Nucleus accumbens (tissue), 56 donors: ENCODE measurements at regions not wholly inside any gene's neighbourhood (a gene's known extent, or its start where the extent isn't known, plus 50 kb on each side); places are given as distances from the start of the nearest gene placed in this dataset.

ENCODE experiments used
- DNase-seq, 56 donors: peaks; one replicate each; lab custom pipeline; 2025; lab: John Stamatoyannopoulos, UW

DNA sequence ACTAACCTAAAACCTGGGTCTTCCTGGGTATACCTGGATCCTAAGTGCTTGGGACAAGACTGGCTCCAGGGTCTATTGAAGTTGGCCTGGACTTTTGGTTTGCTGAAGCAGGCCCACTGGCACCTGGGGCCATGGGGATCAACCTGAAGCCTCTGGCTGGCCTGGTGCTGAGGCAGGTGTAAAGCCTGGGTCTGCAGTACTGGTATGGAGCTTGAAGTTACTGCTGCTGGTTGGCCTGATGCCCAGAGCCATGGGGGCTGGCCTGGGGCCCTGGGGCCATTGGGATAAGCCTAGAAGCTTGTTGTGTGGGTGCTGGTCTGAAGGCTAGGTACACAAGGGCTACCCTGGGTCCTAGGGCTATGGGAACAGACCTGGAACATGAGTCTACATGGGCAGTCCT, 743.2 kb upstream of the GRIA3 start:
- DNase-seq: no peak

DNA sequence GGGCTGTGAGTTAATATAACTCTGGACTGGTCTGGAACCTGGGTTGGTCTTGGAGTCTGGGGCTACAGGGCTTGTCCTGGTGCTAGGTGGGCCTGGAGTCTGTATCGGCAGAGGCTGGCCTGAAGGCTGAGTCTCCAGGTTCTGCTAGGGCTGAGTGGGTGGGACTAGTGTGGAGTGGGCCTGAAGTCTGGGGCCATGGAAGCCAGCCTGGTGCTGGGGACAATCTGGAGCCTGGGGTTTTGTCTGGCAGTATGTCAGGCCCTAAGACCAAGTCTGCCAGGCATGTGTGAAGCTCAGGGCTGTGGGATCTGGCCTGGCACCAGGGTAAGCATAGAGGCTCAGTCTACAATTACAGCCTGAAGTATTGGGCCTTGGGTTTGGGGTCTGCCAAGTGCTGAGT, 742.6 kb upstream of the GRIA3 start:
- no peak for DNase-seq

DNA sequence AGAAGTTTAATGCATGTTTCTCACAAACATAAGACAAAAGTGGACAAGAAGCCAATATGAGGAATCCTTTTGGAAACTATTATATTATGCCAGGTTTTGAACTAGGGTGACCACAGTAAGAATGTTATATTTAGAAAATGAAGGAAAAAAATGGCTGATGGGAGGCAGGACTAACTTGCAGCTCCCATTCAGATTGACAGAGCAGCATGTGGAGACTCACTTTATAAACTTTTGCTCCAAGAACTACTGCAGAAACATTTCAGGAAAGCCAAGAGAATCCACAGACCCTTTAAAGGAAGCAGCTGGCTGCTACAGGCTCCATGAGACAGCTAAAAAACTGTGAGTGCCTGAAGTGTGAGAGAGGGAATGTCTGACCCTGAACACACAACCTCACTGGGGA, 738.6 kb upstream of the GRIA3 start:
- DNase-seq: no peak

DNA sequence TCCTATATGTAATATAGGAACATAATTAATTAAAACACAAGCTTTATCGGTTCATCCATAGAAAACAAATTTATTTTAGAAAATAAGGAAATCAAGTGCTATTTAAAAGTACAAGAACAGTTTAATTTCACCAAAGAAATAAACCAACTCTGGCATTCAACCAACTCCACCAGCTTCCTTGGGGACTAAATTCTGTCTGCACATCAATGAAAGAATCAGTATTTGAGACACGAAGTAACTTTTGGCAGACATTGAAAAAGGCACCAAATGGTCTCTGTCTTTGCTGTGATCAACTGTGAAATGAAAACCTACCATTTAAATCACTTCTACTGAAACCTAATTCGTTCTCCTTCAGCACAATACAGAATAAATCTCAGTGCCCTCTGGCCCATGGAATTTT, 719.7 kb upstream of the GRIA3 start:
- DNase-seq: no peak

DNA sequence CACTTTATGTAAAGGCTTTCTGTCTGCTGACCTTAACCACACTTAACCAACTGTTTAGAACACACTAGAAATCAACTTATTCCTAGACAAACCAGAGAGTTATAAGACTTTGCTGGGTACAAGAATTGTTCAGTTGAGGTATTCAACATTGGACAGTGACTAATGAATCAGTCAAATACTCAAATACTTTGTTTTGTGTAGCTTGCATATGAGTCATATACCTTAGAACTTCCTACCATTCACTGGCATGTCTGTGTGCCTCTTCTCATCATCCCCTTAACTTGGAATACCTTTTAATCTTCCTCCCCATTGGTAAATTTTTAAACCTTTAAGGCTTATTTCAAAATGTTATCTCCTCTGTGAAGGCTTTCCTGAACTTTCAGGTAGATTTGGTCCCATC, 708.8 kb upstream of the GRIA3 start:
- DNase-seq: no peak

DNA sequence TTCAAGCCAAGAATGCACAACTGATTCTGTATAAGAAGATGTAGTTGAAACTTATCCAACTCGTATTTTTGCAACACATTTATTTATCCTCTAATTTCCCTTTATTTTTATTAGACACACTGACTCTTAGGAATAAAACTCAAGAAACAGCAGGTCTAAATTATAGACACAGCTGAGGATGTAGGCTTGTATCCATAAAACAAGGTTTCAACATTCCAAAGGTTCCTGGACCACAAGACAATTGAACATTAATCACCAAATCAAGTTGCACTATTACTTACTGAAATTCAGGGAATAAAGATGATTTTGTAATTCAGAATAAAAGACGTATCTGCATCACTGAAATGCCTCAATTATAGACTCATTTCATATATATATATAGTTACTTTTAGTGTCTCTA, 683.5 kb upstream of the GRIA3 start:
- no peak for DNase-seq

DNA sequence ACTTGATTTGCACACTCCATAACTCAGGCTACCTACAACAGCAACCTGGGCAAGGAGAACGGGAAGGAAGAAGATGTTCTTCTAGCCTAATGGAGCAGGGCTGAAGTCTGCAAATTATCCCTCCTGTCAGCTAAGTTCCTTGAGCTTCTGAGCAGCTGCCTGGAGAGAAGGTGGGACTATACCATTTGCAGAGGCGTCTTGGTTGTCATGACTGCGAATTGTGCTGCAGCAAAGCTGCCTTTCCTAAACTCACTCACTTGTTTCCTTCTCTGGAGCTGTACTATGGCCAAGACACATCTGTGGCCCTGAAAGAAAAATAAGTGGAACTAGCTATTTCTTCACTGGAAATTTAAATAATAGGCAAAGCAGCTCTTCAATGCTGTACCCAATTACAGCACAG, 682.4 kb upstream of the GRIA3 start:
- DNase-seq: peak in 1 of 56 donors; percentile 3

DNA sequence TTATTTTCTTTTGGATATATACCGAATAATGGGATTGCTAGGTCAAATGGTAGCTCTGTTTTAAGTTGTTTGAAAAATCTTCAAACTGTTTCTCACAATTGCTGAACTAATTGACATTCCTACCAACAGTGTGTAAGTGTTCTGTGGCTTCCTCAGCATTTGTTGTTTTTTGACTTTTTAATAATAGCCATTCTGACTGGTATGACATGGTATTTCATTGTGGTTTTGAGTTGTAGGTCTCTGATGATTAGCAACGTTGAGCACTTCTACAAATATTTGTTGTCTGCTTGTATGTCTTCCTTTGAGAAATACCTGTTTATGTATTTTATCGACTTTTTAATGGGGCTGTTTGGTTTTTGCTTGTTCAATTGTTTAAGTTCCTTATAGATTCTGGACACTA, 680.1 kb upstream of the GRIA3 start:
- no peak for DNase-seq

DNA sequence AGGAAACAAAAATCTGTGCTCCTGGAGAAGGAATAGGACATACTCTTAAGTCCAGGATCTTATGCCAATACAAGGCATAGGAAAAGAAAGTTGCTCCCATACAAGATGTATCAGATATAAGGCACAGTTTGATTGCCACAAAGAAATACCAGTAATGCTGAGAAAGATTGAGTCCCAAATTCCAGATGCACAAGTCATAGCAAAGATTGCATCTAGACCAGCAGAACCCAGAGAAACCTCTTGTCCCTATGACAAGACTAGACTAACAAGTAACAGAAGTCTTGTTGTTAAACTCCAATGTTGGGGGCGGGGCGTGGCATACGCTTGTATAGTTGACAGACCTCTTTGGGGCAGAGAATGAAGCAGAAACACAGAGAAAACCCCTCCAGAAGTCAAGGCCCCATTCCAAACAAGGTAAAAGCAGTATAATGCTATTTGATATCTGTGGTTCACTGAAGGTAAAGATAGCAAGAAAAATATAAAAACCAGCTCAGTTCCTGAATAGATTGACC, 671.5 kb upstream of the GRIA3 start:
- no peak for DNase-seq

DNA sequence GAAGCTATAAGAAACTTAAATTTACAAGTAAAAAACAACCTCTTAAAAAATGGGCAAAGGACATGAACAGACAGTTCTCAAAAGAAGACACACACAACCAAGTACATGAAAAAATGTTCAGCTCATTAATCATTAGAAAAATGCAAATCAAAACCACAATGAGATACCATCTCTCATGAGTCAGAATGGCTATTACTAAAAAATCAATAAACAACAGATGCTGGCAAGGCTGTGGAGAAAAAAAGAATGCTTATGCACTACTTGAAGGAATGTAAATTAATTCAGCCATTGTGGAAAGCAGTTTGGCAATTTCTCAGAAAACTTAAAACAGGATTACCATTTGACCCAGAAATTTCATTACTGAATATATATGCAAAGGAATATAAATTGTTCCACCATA, 666.3 kb upstream of the GRIA3 start:
- no peak for DNase-seq

DNA sequence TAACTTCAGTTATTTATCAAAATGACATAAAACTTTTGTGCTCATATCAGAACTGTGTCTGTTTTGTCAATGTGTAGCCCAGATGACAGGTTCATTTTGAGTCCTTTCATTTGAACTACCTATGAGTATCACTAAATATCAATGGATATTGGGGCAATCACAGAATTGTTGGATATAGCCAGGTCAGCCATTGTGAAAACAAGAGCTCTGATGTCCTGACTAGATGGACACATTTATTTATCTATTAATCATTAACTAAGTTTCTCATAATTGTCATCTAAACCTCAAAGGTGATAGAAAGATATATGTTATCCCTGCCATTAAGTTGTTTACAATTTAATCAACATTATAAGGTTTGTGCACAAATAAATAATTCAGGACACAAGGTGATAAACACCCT, 638.3 kb upstream of the GRIA3 start:
- DNase-seq: no peak

DNA sequence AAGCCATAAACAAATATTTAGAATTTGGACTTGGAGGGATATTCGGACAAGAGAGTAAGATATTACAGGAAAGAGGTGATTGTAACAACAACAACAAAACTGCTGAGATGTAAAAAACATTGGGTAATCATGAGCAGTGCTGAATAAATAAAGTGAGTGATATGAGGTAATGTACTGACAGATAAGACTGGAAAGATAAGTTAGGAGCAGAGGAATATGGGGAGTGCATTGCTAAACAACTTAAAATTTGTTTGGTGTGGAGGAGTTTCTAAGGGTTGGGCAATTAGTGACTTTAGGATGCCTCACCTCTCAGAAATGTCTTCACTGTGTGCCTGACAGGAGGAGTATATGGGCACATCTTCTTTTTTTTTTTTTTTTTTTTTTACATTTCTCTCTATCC, 637.8 kb upstream of the GRIA3 start:
- DNase-seq: no peak

DNA sequence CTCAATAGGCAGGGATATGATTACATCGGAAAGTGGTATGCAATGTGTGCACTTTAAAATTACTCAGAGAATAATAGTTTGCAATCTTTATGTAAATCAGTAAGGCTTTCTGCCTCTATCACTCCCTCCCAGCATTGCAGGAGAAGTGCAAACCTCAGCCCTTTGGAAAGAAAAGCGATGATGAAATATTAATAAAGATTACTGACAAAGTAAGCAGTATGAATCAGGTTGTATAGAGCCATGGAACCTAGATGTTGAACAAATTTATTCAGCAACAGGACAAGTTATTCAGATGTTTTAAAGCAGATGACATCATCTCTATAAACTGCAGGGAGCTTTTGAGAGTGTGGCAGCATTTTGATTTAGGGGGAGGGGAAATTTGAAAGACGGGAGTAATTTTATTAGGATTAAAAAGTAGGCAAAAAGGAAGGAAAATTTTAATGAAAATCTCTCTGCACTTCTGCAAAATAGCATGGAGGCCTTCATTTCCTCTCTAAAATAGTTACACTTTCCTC, 631.7 kb upstream of the GRIA3 start:
- no peak for DNase-seq

DNA sequence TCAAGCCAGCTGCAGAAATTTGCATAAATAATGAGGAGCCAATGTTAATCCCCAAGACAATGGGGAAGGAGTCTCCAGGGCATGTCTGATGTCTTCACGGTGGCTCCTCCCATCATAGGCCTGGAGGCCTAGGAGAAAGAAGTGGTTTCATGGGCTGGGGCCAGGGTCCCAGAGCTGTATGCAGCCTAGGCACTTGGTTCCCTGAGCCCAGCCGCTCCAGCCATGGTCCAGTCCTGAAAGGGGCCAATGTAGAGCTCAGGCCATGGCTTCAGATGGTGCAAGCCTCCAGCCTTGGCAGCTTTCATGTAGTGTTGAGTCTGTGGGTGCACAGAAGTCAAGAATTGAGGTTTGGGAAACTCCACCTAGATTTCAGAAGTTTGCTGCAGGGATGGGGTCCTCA, 628.2 kb upstream of the GRIA3 start:
- no peak for DNase-seq

DNA sequence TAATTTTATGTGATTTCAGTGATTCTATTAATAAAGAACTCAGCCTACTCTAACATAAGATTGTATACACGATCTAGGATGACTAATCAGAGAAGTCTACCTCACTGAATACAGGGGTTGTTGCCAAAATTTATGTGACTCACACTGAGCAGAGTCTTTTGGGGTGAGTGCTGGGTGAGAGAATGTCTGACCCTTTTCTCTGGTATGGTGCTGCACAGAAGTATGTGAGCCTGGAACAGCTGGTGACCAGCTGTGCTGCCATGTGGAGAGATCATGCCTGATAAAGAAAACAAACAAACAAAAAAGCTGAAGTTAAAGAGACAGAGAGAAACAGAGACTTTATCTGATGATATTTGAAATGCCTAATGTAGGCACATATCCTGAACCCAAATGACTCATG, 618.1 kb upstream of the GRIA3 start:
- DNase-seq: no peak

DNA sequence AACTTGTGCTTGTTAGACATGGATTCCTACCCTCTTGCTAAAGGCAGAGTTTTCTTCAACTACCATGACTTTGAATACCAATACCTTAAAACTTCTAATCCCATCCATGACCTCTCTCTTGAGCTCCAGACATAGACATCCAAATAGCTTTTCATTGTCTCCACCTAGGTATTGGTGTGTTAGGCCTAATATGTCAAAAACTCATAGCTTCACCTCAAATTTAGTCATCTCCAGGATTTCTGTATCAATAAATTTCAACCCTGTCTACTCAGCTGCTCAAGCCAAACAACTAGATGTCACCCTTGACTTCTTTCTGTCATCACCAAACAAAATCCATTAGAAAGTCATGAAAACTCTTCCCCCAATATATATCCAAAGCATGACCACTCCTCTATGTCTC, 617.7 kb upstream of the GRIA3 start:
- DNase-seq: no peak

DNA sequence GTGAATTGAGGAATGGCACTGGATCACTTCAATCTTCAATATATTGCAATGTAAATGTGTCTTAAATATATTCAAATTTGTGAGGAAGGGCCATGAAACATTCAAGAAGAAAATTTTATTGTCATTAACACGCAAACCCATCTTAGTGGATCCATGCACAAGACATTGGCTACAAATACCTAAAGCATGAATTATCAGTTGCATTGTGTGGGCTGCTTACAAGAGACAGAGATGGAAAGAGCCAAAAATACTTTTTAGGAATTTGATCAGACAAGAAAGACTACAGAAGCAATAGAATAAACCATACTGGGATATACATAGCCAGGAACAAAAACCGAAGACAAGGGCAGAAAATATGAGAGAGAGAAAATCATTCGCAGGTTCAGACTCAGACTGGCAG, 616.2 kb upstream of the GRIA3 start:
- no peak for DNase-seq

DNA sequence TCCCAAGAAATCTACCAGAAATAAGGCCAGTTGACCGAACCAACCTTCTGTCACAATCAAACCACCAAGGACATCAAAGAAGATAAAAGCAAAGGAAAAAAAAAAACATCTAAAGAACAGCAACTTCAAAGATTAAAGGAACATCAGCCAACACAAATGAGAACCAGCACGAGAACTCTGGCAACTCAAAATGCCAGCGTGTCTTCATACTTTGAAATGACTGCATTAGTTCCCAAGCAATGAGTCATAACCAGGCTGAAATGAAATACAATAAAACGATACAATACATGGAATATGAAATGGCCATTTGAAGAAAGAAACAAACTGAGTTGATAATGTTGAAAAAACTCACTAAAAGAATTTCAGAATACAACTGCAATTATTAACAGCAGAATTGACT, 611.6 kb upstream of the GRIA3 start:
- no peak for DNase-seq

DNA sequence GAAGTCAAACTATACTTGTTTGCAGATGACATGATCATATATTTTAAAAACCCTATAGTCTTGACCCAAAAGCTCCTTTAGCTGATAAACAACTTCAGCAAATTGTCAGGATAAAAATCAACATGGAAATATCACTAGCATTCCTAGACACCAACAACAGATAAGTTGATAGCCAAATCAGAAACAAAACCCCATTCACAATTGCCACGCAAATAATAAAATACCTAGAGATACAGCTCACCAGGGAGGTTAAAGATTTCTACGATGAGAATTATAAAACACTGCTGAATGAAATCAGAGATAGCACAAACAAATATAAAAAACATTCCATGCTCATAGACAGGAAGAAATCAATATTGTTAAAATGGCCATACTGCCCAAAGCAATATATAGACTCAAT, 605.0 kb upstream of the GRIA3 start:
- no peak for DNase-seq

DNA sequence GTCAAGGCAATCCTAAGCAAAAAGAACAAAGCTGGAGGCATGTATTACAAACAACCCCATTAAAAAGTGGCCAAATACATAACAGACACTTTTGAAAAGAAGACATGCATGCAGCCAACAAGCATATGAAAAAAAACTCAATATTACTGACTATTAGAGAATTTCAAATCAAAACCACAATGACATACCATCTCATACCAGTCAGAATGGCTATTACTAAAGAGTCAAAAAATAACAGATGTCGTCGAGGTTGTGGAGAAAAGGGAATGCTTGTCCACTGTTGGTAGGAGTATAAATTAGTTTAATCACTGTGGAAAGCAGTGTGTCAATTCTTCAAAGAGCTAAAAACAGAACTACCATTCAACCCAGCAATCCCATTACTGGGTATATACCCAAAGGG, 604.6 kb upstream of the GRIA3 start:
- no peak for DNase-seq

DNA sequence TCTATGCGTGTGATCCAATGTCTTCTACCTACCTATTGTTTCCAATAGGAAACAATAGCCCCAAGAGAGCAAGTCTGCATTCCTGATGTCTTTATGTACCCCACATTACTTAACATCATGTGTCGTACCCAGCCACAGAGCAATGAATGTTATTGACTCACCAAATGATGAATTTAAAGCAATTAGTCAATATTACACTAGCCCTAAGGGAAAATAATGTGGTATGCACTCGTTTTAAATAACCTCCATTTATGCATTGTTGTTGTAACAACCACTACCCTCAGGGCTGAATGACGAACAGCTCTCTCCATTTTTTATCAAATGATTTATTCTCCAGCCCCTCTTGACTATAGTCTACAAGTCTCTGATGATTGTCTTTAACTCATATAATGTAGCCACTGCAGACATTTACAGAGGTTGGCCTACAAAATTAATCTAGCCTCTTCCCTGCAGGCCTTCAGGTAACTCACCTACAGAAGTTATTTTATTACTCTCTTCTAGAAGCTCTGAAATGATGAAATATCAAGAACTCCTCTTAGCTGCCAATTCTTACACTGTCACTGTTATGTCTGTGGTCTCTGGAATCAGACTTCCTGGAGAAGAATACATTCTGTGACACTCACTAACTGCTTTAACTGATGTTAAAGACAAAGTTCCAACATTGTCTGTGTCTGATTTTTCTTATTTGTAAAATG, 601.7 kb upstream of the GRIA3 start:
- DNase-seq: no peak

DNA sequence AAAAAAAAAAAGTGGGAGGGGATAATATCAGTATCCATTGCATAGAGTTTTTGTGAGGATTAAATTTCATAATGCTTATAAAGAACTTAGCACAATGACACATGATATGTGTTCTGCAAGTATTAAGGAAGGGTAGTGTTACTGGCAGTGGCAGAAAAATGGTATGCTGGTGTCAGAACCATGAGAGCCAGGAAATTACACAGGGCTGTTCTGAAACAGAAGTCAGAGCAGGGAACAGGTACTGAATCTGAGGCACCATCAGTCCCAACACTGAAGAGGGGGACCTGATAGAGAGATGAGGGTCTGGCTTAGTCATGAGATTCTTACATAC, 601.1 kb upstream of the GRIA3 start:
- no peak for DNase-seq

DNA sequence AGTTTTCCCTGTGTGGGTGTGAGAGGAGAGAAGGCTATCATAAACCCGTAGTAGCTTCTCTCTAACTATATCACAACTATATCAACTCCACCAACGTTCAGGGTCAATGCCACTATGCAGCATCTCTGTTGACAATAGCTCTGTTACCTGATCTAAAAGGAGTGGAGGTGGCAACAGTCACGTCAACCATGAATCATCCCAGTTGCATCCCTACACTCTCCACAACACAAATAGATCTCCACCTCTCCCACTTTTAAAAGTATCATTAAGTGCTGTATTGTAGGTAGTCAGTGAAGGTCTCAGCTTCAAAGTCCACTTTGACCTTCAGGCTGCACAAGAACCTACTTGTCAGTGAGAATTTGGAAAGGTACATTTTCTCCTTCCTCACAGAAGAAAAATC, 600.5 kb upstream of the GRIA3 start:
- no peak for DNase-seq
